Endothelial cell of umbilical vein (primary cell): ENCODE measurements at regions not wholly inside any gene's neighbourhood (a gene's known extent, or its start where the extent isn't known, plus 50 kb on each side); places are given as distances from the start of the nearest gene placed in this dataset.
"Not testable (repeated sequence)": the region's sequence is repeated elsewhere in the genome, so short reads cannot be mapped to it uniquely, and the experiment has no call there.

ENCODE experiments used
- BruUV-seq: library from RNA; stranded (reverse); fragments of 400-500 nt; replicated peaks from 2 replicates; lab custom pipeline; 2021; lab: Mats Ljungman, UMichigan
- CTCF ChIA-PET: fragments of 300-600, 350-600 bp; sonication (Branson Sonifier 250); formaldehyde crosslinking; loops from one replicate; lab custom pipeline; 2021; ENCODE audit warnings: antibody characterized with exemption, inconsistent platforms; lab: Charles Lee
- POLR2A ChIA-PET: fragments of 300-600, 350-600 bp; sonication (Branson Sonifier 250); formaldehyde crosslinking; loops from one replicate; lab custom pipeline; 2021; ENCODE audit warnings: antibody characterized with exemption, inconsistent platforms; lab: Charles Lee
- DNase-seq: peaks from one replicate; pipeline ENCODE4 v3.0.0-alpha.2; 2011; ENCODE audit warnings: low read depth, low spot score
- FAIRE-seq: peaks from 2 replicates; lab custom pipeline; 2011; peaks lifted over from hg19 to GRCh38; lab: Jason Lieb, UNC
- H2AFZ ChIP-seq: 2 replicates; pipeline ENCODE4 v1.6.0; 2012; ENCODE audit warnings: low read depth, low read length, control low read depth, inconsistent platforms
- H3K27ac ChIP-seq: 2 replicates; pipeline ENCODE4 v1.5.1; 2011; ENCODE audit warnings: low read depth, mild to moderate bottlenecking, control low read depth, low read length, moderate library complexity; ENCODE audit not compliant: insufficient read depth
- H3K27me3 ChIP-seq, 2 experiments: 2 replicates each; pipeline versions ENCODE4 v1.6.0 to v1.6.1; 2011; ENCODE audit warnings: low read length in 2 of 2, mixed read lengths in 1 of 2; ENCODE audit not compliant: control insufficient read depth in 2 of 2, insufficient read depth in 2 of 2
- H3K36me3 ChIP-seq, 2 experiments: 2 replicates in 1 of 2; 3 replicates in 1 of 2; pipeline ENCODE4 v1.5.1; 2011; ENCODE audit warnings: low read length in 2 of 2, mild to moderate bottlenecking in 1 of 2, moderate library complexity in 1 of 2; ENCODE audit not compliant: control insufficient read depth in 2 of 2, insufficient read depth in 2 of 2; ENCODE audit errors: extremely low read depth in 1 of 2
- H3K4me1 ChIP-seq: 3 replicates; pipeline ENCODE4 v1.5.1; 2011; ENCODE audit warnings: mild to moderate bottlenecking, low read length; ENCODE audit not compliant: control insufficient read depth, insufficient read depth; ENCODE audit errors: extremely low read depth
- H3K4me2 ChIP-seq: 2 replicates; pipeline ENCODE4 v1.6.1; 2011; ENCODE audit warnings: low read length, control low read depth, mixed read lengths; ENCODE audit not compliant: insufficient read depth
- H3K4me3 ChIP-seq, 3 experiments: fragments of 200-600 bp in 1 of 3; sonication (generic), shearing (Covaris generic) in 1 of 3; replicated peaks in 1 of 3; 2 replicates each; pipeline ENCODE4 v1.5.1; 2011 to 2016; ENCODE audit warnings: control low read depth in 3 of 3, low read length in 3 of 3, mild to moderate bottlenecking in 2 of 3, inconsistent platforms in 1 of 3, low read depth in 1 of 3, moderate library complexity in 1 of 3; ENCODE audit not compliant: insufficient read depth in 1 of 3
- H3K79me2 ChIP-seq: 2 replicates; pipeline ENCODE4 v1.6.0; 2012; ENCODE audit warnings: low read length, inconsistent platforms; ENCODE audit not compliant: control insufficient read depth, insufficient read depth
- H3K9ac ChIP-seq: replicated peaks from 2 replicates; pipeline ENCODE3; 2011; ENCODE audit warnings: low read length, control low read depth; ENCODE audit not compliant: insufficient read depth; ENCODE audit errors: extremely low read depth
- H3K9me1 ChIP-seq: replicated peaks from 3 replicates; pipeline ENCODE4 v1.6.0; 2011; ENCODE audit warnings: mild to moderate bottlenecking, low read length; ENCODE audit not compliant: control insufficient read depth, insufficient read depth; ENCODE audit errors: extremely low read depth
- H3K9me3 ChIP-seq: replicated peaks from 2 replicates; pipeline ENCODE4 v1.5.1; 2012; ENCODE audit warnings: low read length, inconsistent platforms; ENCODE audit not compliant: control insufficient read depth, insufficient read depth
- H4K20me1 ChIP-seq: replicated peaks from 2 replicates; pipeline ENCODE3; 2011; ENCODE audit warnings: mild to moderate bottlenecking, low read length; ENCODE audit not compliant: control insufficient read depth, insufficient read depth; ENCODE audit errors: extremely low read depth
- EZH2 ChIP-seq: IDR thresholded peaks from 2 replicates; pipeline ENCODE4 v1.6.1; 2012; ENCODE audit warnings: borderline replicate concordance, low read depth, mild to moderate bottlenecking, moderate library complexity, low read length, inconsistent platforms; ENCODE audit not compliant: severe bottlenecking
- JUN ChIP-seq: IDR thresholded peaks from 2 replicates; pipeline ENCODE4 v1.6.1; 2011; ENCODE audit warnings: borderline replicate concordance, low read depth; ENCODE audit not compliant: insufficient read length, insufficient read depth
- MAX ChIP-seq: IDR thresholded peaks from 2 replicates; pipeline ENCODE4 v1.6.1; 2011; ENCODE audit not compliant: insufficient read depth, insufficient read length
- POLR2A ChIP-seq: IDR thresholded peaks from 2 replicates; pipeline ENCODE4 v1.6.1; 2012; ENCODE audit warnings: low read depth, mild to moderate bottlenecking, control low read depth, low read length
- POLR2AphosphoS5 ChIP-seq: IDR thresholded peaks from 2 replicates; pipeline ENCODE4 v1.6.1; 2012; ENCODE audit warnings: low read depth, mild to moderate bottlenecking, control low read depth, low read length, moderate library complexity; ENCODE audit not compliant: insufficient read depth
- dilution Hi-C: fragments of 300-500 bp; cut with MboI; formaldehyde crosslinking; loops from one replicate; pipeline ENCODE4 v1.15.0; 2019; ENCODE audit warnings: low sequenced_read_pairs; ENCODE audit not compliant: extremely low pct_ligation_motif_present
- intact Hi-C: fragments of 100-400 bp; cut with micrococcal nuclease; formaldehyde crosslinking; loops from one replicate; pipeline ENCODE4 v1.10.0; 2022

DNA sequence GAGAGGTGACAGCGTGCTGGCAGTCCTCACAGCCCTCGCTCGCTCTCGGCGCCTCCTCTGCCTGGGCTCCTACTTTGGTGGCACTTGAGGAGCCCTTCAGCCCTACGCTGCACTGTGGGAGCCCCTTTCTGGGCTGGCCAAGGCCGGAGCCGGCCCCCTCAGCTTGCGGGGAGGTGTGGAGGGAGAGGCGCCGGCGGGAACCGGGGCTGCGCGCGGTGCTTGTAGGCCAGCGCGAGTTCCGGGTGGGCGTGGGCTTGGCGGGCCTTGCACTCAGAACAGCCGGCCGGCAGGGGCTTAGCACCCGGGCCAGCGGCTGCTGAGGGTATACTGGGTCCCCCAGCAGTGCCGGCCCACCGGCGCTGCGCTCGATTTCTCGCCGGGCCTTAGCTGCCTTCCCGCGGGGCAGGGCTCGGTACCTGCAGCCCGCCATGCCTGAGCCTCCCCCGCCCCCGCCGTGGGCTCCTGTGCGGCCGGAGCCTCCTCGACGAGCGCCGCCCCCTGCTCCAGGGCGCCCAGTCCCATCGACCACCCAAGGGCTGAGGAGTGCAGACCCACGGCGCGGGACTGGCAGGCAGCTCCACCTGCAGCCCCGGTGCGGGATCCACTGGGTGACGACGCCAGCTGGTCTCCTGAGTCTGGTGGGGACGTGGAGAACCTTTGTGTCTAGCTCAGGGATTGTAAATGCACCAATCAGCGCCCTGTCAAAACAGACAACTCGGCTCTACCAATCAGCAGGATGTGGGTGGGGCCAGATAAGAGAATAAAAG is 661.0 kb downstream of the ETNK1 start:
- H3K79me2 ChIP-seq, H3K9ac ChIP-seq, H3K36me3 ChIP-seq, H2AFZ ChIP-seq, DNase-seq, dilution Hi-C loops, POLR2A ChIA-PET, H3K4me3 ChIP-seq, H3K27me3 ChIP-seq, intact Hi-C loops, H3K4me2 ChIP-seq, BruUV-seq, H3K9me3 ChIP-seq, H4K20me1 ChIP-seq, H3K4me1 ChIP-seq, H3K27ac ChIP-seq, CTCF ChIA-PET, FAIRE-seq, H3K9me1 ChIP-seq: not testable (repeated sequence)

DNA sequence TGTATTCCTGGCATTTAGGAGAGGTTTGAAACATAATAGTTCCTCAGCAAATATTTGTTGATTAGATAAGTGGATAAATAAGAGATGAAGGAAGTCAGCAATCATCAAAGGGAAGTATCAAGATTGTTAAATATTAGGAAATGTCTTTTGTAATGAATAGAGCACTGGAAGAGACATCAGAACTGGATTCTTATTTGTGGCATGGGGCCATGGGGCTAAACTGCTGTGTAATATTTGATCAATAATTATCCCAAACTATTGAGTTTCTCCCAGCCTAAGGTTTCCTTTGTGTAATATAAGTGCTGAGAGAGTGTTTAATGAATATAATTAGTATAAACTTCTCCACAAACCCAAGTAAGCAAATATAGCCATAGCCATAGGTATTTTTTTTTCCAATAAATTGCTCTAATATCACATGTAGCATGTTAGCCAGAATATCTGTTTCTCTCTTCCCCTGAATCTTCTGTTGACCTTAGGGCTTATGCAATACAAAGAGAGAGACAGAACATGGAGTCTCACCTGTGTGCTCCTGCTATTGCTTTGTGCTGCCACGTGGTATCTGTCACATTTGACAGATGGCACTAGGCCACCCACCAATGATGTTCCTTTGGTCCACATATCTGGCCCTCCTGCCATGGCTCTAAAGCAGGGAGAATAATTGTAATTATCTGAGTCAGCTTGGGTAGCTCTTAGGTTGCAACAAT is 658.7 kb downstream of the SOX5 start:
- no peaks in the 10 kb centered on the region for H3K9me3 ChIP-seq
- dilution Hi-C loops, result no loop called here
- DNase-seq (no peak), FAIRE-seq (no peak)
- BruUV-seq, result no TSS peak
- no peaks in the 10 kb centered on the region for H3K79me2 ChIP-seq
- intact Hi-C loops, result no loop called here
- no peaks in the 10 kb centered on the region for H3K9me1 ChIP-seq
- H2AFZ ChIP-seq, result no peak overlapping the region
- H3K4me1 ChIP-seq, result peaks cover 13% of the 10 kb centered on the region
- no peaks in the 10 kb centered on the region for H4K20me1 ChIP-seq
- no peaks in the 10 kb centered on the region for H3K36me3 ChIP-seq
- ChIA-PET POLR2A (no interaction called here), CTCF (interaction anchor here (0.6 to 1.3 kb wide), 2 partner anchors 12 to 52 kb away, joined by 3 read pairs; no protein-coding TSS in a partner anchor)
- no peak overlapping the region for H3K9ac ChIP-seq
- no peak overlapping the region for H3K4me3 ChIP-seq
- H3K27me3 ChIP-seq, result no peaks in the 10 kb centered on the region
- TF ChIP-seq POLR2A, result no peak
- no peak for TF ChIP-seq JUN
- TF ChIP-seq MAX, result no peak
- no peak for TF ChIP-seq POLR2AphosphoS5
- no peak for TF ChIP-seq EZH2
- H3K27ac ChIP-seq, result no peak overlapping the region
- no peak overlapping the region for H3K4me2 ChIP-seq
